ENCODE measurements at regions not wholly inside any gene's neighbourhood (a gene's known extent, or its start where the extent isn't known, plus 50 kb on each side); places are given as distances from the start of the nearest gene placed in this dataset.

DNA sequence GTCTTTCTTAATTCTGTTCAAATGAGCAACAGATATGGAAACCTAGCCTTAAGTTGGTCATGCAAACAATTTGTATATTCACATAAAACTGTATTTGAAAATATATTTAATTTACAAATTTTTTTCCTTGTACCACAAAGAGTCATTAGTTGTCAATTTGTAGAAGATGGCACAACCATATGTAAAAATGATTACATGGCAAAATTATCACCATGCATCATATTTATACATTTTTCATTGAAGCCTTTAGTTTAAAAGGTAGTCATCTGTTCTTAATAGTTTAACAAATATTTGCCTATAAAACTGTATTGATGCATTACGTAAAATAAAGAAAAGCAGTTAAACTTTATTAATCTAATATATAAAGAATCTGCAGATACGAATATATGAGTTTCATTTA, 1306.8 kb upstream of the ADGRB3 start:
- in situ Hi-C loops (cut with HindIII; ENCODE audit: low pct_unique_long_range_greater_than_20kb, low sequenced_read_pairs) = no loop called here
- DNase-seq (ENCODE audit: low read depth, low spot score) = no peak

DNA sequence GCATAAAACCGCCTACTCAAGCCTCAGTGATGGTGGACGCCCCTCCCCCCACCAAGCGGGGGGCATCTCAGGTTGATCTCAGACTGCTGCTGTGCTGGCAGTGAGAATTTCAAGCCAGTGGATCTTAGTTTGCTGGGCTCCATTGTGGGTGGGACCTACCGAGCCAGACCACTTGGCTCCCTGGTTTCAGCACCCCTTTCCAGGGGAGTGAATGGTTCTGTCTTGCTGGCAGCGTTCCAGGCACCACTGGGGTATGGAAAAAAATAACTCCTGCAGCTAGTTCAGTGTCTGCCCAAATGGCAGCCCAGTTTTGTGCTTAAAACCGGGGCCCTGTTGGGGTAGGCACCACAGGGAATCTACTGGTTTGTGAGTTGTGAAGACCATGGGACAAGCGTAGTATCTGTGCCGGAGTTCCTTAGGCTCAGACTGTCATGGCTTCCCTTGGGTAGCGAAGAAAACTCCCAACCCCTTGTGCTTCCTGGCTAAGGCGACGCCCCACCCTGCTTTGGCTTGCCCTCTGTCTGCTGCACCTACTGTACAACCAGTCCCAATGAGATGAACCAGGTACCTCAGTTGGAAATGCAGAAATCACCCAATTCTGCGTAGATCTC, 1334.5 kb upstream of the ADGRB3 start:
- in situ Hi-C loops (cut with HindIII; ENCODE audit: low pct_unique_long_range_greater_than_20kb, low sequenced_read_pairs) = no loop called here
- DNase-seq (ENCODE audit: low read depth, low spot score) = no peak

DNA sequence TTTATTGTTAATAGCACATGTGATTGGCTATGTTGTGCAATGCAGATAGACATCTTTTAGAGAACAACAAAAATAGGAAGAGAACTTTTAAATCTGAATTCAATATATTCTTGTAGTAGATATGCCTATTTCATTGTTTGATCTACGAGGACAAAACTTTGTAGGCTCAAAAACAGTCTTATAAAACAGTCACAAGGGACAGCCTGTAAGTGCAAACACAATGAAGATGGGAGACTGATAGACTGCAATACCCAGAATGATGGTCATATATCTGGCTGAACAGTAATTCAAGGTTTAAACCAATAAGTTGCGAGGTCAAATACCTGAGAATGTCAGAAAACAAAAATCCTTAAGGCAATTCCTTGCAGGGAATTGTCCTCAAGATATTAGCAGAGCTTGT, 1342.9 kb upstream of the ADGRB3 start:
- in situ Hi-C loops (cut with HindIII; ENCODE audit: low pct_unique_long_range_greater_than_20kb, low sequenced_read_pairs) = no loop called here
- no peak for DNase-seq (ENCODE audit: low read depth, low spot score)

DNA sequence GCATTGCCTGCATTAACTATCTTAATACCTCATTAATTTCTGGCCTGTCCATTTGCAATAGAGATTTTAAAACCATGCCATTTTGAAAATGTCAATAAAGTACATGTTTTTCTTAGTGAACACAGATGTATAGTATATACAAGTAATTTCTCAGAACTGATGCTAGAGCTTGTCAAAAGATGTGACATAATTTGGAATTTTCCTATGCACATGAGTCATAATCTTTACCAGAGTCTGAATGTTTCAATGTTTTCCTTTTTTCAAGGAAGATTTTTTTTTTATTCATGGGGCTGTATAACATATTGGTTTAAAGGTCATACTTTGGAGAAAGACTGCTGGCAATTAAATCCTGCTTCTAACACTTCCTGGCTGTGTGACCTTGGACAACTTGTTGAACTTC, 1347.5 kb upstream of the ADGRB3 start:
- DNase-seq (ENCODE audit: low read depth, low spot score) = no peak
- in situ Hi-C loops (cut with HindIII; ENCODE audit: low pct_unique_long_range_greater_than_20kb, low sequenced_read_pairs) = no loop called here

DNA sequence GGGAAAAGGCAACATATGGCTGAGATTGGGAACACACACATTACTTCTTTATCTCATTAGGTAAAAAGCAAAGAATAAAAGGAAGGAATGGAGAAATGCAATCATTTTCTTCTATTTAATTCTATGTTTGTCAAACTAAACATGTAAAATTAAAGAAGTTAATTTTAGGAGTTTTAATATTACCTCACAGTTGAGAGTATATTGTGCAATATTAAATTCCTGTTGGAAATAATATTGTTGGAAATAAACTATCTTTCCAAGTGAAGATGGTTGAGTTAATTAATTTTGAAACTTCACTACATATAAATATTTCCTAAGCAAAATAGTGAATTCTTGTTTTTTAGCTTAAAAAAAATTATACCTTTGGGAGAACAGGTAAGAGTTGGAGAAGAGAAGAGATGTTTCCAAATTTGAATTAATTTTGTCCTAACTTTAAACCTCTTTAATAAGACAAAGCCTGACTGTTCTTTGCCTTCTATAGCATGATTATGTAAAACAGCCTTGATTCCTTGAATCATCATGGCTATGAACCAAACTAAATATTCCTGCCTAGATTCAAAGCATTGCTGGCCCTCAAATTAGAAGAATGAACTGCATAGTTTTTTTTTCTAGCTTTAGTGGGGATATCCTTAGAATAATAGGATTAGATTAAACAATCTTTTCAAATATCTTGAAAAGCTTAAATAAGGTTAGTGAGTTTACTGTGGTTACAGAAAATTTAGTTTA, 1349.1 kb upstream of the ADGRB3 start:
- DNase-seq (ENCODE audit: low read depth, low spot score) = no peak
- in situ Hi-C loops (cut with HindIII; ENCODE audit: low pct_unique_long_range_greater_than_20kb, low sequenced_read_pairs) = no loop called here

DNA sequence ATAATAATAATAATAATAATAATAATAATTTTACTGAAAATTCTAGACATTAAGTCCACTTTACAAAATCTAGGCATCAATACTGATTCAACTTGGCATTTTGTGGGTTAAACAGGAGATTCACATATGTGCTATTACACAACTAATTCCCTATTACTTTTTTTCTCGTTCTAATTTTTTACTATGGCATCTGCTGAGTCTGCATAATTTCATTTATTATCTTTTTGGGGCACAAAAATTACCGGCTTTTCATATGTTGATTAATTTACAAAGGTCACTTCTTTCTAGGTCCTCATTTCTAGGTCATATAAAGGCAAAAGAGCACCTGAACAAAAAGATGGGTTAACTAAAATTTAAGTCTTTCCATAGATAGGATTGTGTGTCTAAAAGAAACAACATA, 1357.8 kb upstream of the ADGRB3 start:
- no peak for DNase-seq (ENCODE audit: low read depth, low spot score)
- in situ Hi-C loops (cut with HindIII; ENCODE audit: low pct_unique_long_range_greater_than_20kb, low sequenced_read_pairs) = no loop called here

DNA sequence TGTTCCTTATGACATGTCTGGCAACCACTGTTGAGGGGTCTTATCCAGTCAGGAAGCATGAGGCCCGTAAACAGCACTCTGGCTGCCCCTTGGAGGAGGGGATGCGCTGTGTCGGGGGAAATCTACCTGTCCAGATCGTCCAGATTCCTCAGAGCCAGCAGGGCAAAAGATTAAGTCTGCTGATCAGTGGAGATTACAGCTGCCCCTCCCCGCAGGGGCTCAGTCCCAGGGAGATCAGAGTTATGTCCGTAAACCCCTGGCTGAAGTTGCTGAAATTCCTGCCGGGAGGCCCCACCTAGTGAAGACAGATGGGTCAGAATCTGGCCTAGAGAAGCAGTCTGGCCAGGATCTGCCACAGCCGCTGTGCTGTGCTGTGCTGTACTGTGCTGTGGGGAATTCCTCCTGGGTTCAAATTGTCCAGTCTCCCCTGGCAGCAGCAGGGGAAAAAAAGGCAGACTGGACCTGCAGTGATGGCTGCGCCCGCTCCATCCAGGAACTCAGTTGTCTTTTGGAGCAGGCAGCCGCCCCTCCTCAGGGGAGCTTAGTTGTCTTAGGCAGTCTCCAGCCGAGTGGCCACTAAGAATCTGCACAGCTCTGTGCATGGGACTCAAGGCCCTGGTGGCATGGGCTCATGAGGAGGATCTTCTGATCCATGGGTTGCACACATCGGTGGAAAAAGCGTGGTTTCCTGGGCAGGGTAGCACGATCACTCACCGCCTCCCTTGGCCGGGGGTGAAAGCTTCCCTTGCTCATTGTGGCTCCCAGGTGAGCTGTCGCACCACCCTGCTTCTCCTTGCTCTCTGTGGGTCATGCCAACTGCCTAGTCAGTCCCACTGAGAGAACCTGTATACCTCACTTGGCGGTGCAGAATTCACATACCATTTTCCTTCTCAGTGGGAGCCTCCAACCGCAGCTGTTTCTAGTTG, 1368.8 kb upstream of the ADGRB3 start:
- in situ Hi-C loops (cut with HindIII; ENCODE audit: low pct_unique_long_range_greater_than_20kb, low sequenced_read_pairs) = no loop called here
- DNase-seq (ENCODE audit: low read depth, low spot score) = no peak

DNA sequence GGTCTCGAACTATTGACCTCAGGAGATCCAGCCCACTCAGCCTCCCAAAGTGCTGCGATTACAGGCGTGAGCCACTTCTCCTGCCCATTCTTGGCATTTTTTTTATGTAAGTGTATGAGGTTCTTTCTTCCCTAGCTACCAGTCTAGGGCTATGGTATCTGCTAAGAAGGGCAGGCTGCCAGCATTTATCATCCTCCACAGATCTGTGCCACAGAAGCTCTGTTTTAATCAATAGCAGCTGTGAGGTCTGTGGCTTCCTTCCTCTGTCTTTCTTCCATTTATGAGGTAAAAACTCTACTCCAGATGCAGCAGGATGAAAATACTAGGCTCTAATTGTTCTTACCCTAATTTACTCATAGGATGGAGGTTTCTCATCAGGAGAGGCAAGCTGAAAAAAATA, 1382.4 kb upstream of the ADGRB3 start:
- DNase-seq (ENCODE audit: low read depth, low spot score) = no peak
- in situ Hi-C loops (cut with HindIII; ENCODE audit: low pct_unique_long_range_greater_than_20kb, low sequenced_read_pairs) = no loop called here

DNA sequence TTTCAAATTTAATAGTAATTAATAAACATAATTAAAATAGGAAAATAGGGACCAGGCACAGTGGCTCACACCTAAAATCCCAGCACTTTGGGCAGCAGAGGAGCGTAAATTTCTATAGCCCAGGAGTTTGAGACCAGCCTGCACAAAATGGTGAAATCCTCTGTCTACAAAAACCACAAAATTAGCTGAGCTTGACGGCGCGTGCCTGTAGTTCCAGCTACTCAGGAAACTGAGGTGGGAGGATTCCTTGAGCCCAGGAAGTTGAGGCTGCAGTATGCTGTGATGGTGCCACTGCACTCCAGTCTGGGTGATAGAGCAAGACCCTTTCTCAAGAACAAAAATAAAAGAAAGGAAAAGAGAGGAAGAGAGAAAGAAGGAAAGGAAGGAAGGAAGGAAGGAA, 1387.0 kb upstream of the ADGRB3 start:
- in situ Hi-C loops (cut with HindIII; ENCODE audit: low pct_unique_long_range_greater_than_20kb, low sequenced_read_pairs) = no loop called here
- no peak for DNase-seq (ENCODE audit: low read depth, low spot score)

DNA sequence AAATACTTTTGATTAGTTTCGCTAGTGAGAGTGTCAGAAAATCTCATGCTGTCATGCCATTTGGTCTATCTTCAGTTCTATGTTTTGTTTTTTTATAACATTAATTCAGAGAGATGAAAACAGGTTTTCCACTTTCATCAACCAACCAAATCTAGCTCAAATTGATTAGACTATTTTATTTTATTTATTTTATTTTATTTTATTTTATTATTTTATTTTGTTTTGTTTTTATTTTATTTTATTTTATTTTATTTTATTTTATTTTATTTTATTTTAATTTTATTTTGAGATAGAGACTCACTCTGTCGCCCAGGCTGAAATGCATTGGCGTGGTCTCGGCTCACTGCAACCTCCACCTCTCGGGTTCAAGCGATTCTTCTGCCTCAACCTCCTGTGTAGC, 1391.0 kb upstream of the ADGRB3 start:
- in situ Hi-C loops (cut with HindIII; ENCODE audit: low pct_unique_long_range_greater_than_20kb, low sequenced_read_pairs) = no loop called here
- no peak for DNase-seq (ENCODE audit: low read depth, low spot score)

DNA sequence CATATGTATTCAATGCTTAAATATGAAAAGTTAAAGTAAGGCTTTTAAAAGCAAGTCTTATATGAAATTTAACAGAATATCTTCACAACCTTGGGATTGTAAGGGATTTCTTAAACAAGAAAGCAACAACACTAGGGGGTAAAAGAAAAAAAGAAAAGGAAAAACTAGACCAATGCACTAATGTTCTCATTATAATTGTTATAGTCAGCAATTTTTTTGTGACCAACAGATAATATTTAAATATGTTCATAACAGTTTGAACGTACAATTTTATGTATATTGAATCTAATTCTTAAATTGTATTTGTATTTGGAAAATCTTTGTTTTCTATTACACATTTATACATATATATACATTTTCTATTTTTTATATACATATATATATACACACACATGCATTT, 1397.8 kb upstream of the ADGRB3 start:
- in situ Hi-C loops (cut with HindIII; ENCODE audit: low pct_unique_long_range_greater_than_20kb, low sequenced_read_pairs) = no loop called here
- DNase-seq (ENCODE audit: low read depth, low spot score) = no peak

DNA sequence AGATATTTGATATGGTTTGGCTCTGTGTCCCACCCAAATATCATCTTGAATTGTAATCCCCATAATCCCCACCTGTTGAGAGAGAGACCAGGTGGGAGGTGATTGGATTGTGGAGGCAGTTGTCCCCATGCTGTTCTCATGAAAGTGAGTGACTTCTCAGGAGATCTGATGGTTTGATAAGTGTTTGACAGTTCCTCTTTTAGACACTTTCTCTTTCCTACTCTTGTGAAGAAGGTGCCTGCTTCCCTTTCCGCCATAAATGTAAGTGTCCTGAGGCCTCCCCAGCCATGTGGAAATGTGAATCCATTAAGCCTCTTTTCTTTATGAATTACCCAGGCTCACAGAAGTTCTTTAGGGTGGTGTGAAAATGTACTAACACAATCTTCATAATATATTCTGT, 1404.0 kb upstream of the ADGRB3 start:
- in situ Hi-C loops (cut with HindIII; ENCODE audit: low pct_unique_long_range_greater_than_20kb, low sequenced_read_pairs) = no loop called here
- DNase-seq (ENCODE audit: low read depth, low spot score) = no peak

DNA sequence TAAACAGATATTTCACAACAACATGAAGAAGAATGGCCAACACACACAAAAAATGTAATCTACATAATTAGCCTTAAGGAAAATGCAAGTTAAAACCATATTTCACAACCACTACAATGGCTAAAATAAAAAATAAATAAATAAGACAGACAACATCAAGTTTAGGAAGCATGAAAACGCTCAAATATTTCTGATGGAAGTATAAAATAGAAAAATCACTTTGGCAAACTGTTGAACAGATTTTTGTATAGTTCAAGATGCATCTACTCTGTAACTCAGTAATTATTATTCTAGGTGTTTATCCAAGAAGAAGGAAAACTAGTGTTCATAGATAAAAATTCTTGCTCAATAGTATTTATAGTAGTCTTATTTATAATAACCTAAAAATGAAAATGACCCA, 1410.1 kb upstream of the ADGRB3 start:
- no peak for DNase-seq (ENCODE audit: low read depth, low spot score)
- in situ Hi-C loops (cut with HindIII; ENCODE audit: low pct_unique_long_range_greater_than_20kb, low sequenced_read_pairs) = no loop called here

DNA sequence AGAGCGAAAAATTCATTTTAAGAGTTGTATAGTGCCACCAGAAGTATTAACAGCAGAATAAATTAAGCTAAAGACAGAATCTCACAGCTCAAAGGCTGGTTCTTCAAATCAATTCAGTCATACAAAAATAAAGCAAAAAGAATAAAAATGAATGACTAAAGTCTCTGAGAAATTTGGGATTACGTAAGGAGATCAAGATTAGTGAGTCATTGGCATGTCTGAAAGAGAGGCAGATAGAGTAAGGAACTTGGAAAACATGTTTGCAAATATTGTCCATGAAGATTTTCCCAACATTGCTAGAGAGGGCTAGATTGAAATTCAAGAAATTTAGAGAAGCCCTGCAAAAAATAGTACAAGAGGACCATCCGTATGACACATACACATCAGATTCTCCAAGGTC, 1413.9 kb upstream of the ADGRB3 start:
- no peak for DNase-seq (ENCODE audit: low read depth, low spot score)
- in situ Hi-C loops (cut with HindIII; ENCODE audit: low pct_unique_long_range_greater_than_20kb, low sequenced_read_pairs) = no loop called here

DNA sequence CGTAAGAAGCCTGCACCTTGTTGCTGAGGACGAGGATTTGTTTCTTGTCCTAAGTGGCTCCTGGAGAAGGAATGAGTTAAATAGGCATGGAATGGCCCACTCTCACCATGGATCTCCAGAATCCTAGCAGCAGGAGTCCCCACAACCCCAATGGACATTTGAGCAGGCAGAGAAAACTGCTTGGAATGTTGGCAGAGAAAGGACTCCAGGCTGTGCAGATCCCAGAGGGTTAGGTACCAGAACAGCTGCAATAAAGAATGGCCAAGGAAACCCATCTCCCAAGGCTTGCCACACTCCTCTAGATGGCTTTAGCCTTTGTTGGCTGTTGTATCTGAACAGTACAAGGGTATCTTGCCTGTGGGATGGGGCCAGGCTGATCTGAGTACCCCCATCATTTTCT, 1415.7 kb upstream of the ADGRB3 start:
- no peak for DNase-seq (ENCODE audit: low read depth, low spot score)
- in situ Hi-C loops (cut with HindIII; ENCODE audit: low pct_unique_long_range_greater_than_20kb, low sequenced_read_pairs) = no loop called here

DNA sequence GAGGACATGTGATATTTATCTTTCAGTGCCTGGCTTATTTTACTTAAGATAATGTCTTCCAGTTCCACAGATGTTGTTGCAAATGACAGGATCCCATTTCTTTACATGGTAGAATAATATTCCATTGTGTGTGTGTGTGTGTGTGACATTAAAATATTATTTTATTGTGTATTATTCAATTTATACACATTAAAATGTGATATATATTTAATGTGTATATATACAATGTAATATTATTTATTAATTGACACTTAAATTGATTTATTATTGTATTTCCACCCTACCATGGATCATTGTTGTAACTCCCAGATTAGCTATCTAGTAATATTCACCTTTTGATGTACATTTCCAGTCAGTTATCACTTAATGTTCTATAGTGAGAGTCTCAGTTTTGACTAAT, 1422.5 kb upstream of the ADGRB3 start:
- DNase-seq (ENCODE audit: low read depth, low spot score) = no peak
- in situ Hi-C loops (cut with HindIII; ENCODE audit: low pct_unique_long_range_greater_than_20kb, low sequenced_read_pairs) = no loop called here

DNA sequence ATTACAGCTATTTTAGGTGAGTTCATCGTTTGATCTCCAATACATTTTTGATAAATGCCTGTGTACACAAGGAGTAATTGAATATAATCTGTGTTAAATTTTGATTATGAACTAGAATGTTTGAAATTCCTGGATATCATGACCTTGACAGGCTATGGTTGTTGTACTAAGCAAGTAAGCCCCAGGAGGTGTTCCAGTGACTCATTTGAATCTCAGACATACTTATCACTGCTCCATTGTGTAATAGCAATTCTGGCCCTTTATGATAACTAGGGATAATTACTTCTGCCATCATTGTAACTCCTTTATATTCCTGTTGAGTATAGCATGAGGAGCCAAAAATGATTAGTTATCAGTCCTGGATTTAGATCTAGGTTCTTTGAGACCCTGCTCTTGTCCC, 1424.6 kb upstream of the ADGRB3 start:
- in situ Hi-C loops (cut with HindIII; ENCODE audit: low pct_unique_long_range_greater_than_20kb, low sequenced_read_pairs) = no loop called here
- no peak for DNase-seq (ENCODE audit: low read depth, low spot score)

DNA sequence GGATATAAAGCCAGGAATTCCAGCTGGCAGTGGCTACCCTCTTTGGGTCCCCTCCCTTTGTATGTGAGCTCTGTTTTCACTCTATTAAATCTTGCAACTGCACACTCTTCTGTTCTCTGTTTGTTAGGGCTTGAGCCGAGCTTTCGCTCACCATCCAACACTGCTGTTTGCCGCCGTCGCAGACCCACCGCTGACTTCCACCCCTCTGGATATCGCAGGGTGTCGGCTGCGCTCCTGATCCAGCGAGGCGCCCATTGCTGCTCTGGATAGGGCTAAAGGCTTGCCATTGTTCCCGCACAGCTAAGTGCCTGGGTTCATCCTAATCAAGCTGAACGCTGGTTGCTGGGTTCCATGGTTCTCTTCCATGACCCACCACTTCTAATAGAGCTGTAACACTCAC, 1433.5 kb upstream of the ADGRB3 start:
- in situ Hi-C loops (cut with HindIII; ENCODE audit: low pct_unique_long_range_greater_than_20kb, low sequenced_read_pairs) = no loop called here
- DNase-seq (ENCODE audit: low read depth, low spot score) = no peak

All from SK-MEL-5 (cell line).